Fibroblast of lung (primary cell): ENCODE measurements at regions not wholly inside any gene's neighbourhood (a gene's known extent, or its start where the extent isn't known, plus 50 kb on each side); places are given as distances from the start of the nearest gene placed in this dataset.

Source experiments
- DNase-seq, 2 donors: peaks; one replicate each; pipeline versions ENCODE4 v3.0.0 to v3.0.0-alpha.2; 2010; ENCODE audit warnings: low read depth in 2 of 2
- H2AFZ ChIP-seq: 2 replicates; pipeline ENCODE4 v1.5.1; 2012; ENCODE audit warnings: low read length, control low read depth, inconsistent platforms
- H3K27ac ChIP-seq: 2 replicates; pipeline ENCODE4 v1.5.1; 2011; ENCODE audit warnings: low read length, control low read depth; ENCODE audit not compliant: insufficient read depth
- H3K27me3 ChIP-seq: 2 replicates; pipeline ENCODE4 v1.5.1; 2011; ENCODE audit warnings: mild to moderate bottlenecking, low read length; ENCODE audit not compliant: control insufficient read depth, insufficient read depth
- H3K36me3 ChIP-seq: 2 replicates; pipeline ENCODE4 v1.5.1; 2011; ENCODE audit warnings: low read length; ENCODE audit not compliant: control insufficient read depth, insufficient read depth
- H3K4me1 ChIP-seq: 2 replicates; pipeline ENCODE4 v1.5.1; 2011; ENCODE audit warnings: low read length; ENCODE audit not compliant: control insufficient read depth, insufficient read depth; ENCODE audit errors: extremely low read depth
- H3K4me2 ChIP-seq: 2 replicates; pipeline ENCODE4 v1.5.1; 2011; ENCODE audit warnings: low read length, control low read depth; ENCODE audit not compliant: insufficient read depth; ENCODE audit errors: extremely low read depth
- H3K4me3 ChIP-seq, 4 experiments: fragments of 200-600 bp in 1 of 4; sonication (generic) in 1 of 4; replicated peaks in 1 of 4; 2 replicates each; pipeline ENCODE4 v1.5.1; 2011 to 2016; ENCODE audit warnings: low read length in 4 of 4, low read depth in 3 of 4, mild to moderate bottlenecking in 3 of 4, control low read depth in 2 of 4, inconsistent platforms in 1 of 4, mixed read lengths in 1 of 4; ENCODE audit not compliant: insufficient read depth in 1 of 4; ENCODE audit errors: control extremely low read depth in 1 of 4
- H3K79me2 ChIP-seq: 2 replicates; pipeline ENCODE4 v1.5.1; 2012; ENCODE audit warnings: mild to moderate bottlenecking, low read length, inconsistent platforms; ENCODE audit not compliant: control insufficient read depth, insufficient read depth
- H3K9ac ChIP-seq: 2 replicates; pipeline ENCODE4 v1.5.1; 2011; ENCODE audit warnings: mild to moderate bottlenecking, low read length, control low read depth; ENCODE audit not compliant: insufficient read depth
- H3K9me3 ChIP-seq: 2 replicates; pipeline ENCODE4 v1.5.1; 2012; ENCODE audit warnings: low read depth, low read length; ENCODE audit not compliant: control insufficient read depth, insufficient read depth
- H4K20me1 ChIP-seq: 2 replicates; pipeline ENCODE4 v1.5.1; 2011; ENCODE audit warnings: low read length; ENCODE audit not compliant: control insufficient read depth, insufficient read depth; ENCODE audit errors: extremely low read depth
- EZH2 ChIP-seq: IDR thresholded peaks from 2 replicates; pipeline ENCODE4 v1.5.1; 2012; ENCODE audit warnings: low read length, control low read depth, mild to moderate bottlenecking; ENCODE audit errors: missing control alignments
- TF ChIP-seq, protein P1 (sequence below), 2 donors: IDR thresholded peaks in 1 of 2; conservative IDR thresholded peaks in 1 of 2; 1 replicate in 1 of 2; 2 replicates in 1 of 2; pipeline ENCODE4 v1.5.1; 2011 to 2012; ENCODE audit warnings: low read length in 2 of 2, control low read depth in 1 of 2, inconsistent platforms in 1 of 2, low read depth in 1 of 2, mild to moderate bottlenecking in 1 of 2

- H3K9ac ChIP-seq: no peak overlapping the region
- no peaks in the 10 kb centered on the region for H3K79me2 ChIP-seq
- H3K4me3 ChIP-seq: no peak overlapping the region
- H3K9me3 ChIP-seq: no peaks in the 10 kb centered on the region
- TF ChIP-seq EZH2: no peak
- TF ChIP-seq, protein P1, sequence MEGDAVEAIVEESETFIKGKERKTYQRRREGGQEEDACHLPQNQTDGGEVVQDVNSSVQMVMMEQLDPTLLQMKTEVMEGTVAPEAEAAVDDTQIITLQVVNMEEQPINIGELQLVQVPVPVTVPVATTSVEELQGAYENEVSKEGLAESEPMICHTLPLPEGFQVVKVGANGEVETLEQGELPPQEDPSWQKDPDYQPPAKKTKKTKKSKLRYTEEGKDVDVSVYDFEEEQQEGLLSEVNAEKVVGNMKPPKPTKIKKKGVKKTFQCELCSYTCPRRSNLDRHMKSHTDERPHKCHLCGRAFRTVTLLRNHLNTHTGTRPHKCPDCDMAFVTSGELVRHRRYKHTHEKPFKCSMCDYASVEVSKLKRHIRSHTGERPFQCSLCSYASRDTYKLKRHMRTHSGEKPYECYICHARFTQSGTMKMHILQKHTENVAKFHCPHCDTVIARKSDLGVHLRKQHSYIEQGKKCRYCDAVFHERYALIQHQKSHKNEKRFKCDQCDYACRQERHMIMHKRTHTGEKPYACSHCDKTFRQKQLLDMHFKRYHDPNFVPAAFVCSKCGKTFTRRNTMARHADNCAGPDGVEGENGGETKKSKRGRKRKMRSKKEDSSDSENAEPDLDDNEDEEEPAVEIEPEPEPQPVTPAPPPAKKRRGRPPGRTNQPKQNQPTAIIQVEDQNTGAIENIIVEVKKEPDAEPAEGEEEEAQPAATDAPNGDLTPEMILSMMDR (conservative IDR thresholded peaks at IDR 0.05 in 1 of 2, IDR thresholded peaks at IDR 0.05 in 1 of 2; ENCODE audit: low read depth in 1 of 2, low read length in 2 of 2): no peak
- no peak overlapping the region for H3K4me2 ChIP-seq
- no peaks in the 10 kb centered on the region for H3K27me3 ChIP-seq
- no peak for DNase-seq
- no peaks in the 10 kb centered on the region for H3K4me1 ChIP-seq
- H2AFZ ChIP-seq: no peak overlapping the region
- H3K36me3 ChIP-seq: no peaks in the 10 kb centered on the region
- no peaks in the 10 kb centered on the region for H4K20me1 ChIP-seq
- no peak overlapping the region for H3K27ac ChIP-seq
Observed at GRCh38 chr14:28820677-28821076, 54.1 kb downstream of the FOXG1 start.

- Histone ChIP-seq H3K79me2 (no peaks in the 10 kb centered on the region), H3K36me3 (no peaks in the 10 kb centered on the region), H3K27me3 (no peaks in the 10 kb centered on the region), H3K9me3 (no peaks in the 10 kb centered on the region), H2AFZ (no peak overlapping the region), H3K4me2 (no peak overlapping the region), H3K9ac (no peak overlapping the region), H4K20me1 (no peaks in the 10 kb centered on the region), H3K27ac (no peak overlapping the region), H3K4me1 (no peaks in the 10 kb centered on the region), H3K4me3 (no peak overlapping the region)
- TF ChIP-seq, protein P1 (conservative IDR thresholded peaks at IDR 0.05 in 1 of 2, IDR thresholded peaks at IDR 0.05 in 1 of 2; ENCODE audit: low read depth in 1 of 2, low read length in 2 of 2): no peak
- TF ChIP-seq EZH2: no peak
- DNase-seq: no peak
Observed at GRCh38 chr14:28821993-28822392, 55.4 kb downstream of the FOXG1 start.

DNA sequence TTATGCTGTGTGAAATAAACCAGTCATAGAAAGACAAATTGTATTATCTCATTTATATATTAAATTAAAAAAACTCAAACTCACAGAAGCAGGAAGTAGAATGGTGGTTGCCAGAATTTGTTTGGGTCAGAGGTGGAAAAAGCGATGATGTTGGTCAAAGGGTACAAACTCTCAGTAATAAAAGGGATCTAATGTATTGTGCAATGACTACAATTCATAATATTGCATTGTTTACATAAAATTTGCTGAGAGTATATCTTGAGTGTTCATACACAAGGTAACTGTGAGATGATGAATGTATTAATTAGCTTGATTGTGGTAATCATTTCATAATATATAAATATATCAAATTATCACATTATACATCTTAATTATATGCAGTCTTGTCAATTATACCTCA, 56.7 kb downstream of the FOXG1 start:
- no peaks in the 10 kb centered on the region for H3K36me3 ChIP-seq
- H3K27me3 ChIP-seq: no peaks in the 10 kb centered on the region
- H4K20me1 ChIP-seq: no peaks in the 10 kb centered on the region
- no peak overlapping the region for H3K9ac ChIP-seq
- H3K4me2 ChIP-seq: no peak overlapping the region
- TF ChIP-seq, protein P1 (conservative IDR thresholded peaks at IDR 0.05 in 1 of 2, IDR thresholded peaks at IDR 0.05 in 1 of 2; ENCODE audit: low read depth in 1 of 2, low read length in 2 of 2): no peak
- no peak for TF ChIP-seq EZH2
- H3K9me3 ChIP-seq: no peaks in the 10 kb centered on the region
- no peak for DNase-seq
- no peak overlapping the region for H2AFZ ChIP-seq
- no peaks in the 10 kb centered on the region for H3K79me2 ChIP-seq
- no peak overlapping the region for H3K27ac ChIP-seq
- H3K4me3 ChIP-seq: no peak overlapping the region
- no peaks in the 10 kb centered on the region for H3K4me1 ChIP-seq
